ENCODE measurements at regions not wholly inside any gene's neighbourhood (a gene's known extent, or its start where the extent isn't known, plus 50 kb on each side); places are given as distances from the start of the nearest gene placed in this dataset.

- no peak for DNase-seq (ENCODE audit: low read depth)
Measured at GRCh38 chr9:28341913-28342312, 768.6 kb upstream of the C9orf72 start.

GRCh38 chr9:28342815-28343338 lies 769.6 kb upstream of the C9orf72 start:
- DNase-seq (ENCODE audit: low read depth): no peak

- no peak for DNase-seq (ENCODE audit: low read depth)
Measured at GRCh38 chr9:28363151-28363562, 789.9 kb upstream of the C9orf72 start.

- no peak for DNase-seq (ENCODE audit: low read depth)
Measured at GRCh38 chr9:28365020-28365640, 791.8 kb upstream of the C9orf72 start.

- DNase-seq (ENCODE audit: low read depth): no peak
Measured at GRCh38 chr9:28365728-28366127, 792.4 kb upstream of the C9orf72 start.

- no peak for DNase-seq (ENCODE audit: low read depth)
Measured at GRCh38 chr9:28378231-28378630, 805.0 kb upstream of the C9orf72 start.

GRCh38 chr9:28379082-28379481 lies 805.8 kb upstream of the C9orf72 start:
- DNase-seq (ENCODE audit: low read depth): no peak

GRCh38 chr9:28389411-28389810 lies 816.1 kb upstream of the C9orf72 start:
- DNase-seq (ENCODE audit: low read depth): no peak

- no peak for DNase-seq (ENCODE audit: low read depth)
Measured at GRCh38 chr9:28394774-28395173, 821.5 kb upstream of the C9orf72 start.

GRCh38 chr9:28396058-28396457 lies 822.8 kb upstream of the C9orf72 start:
- no peak for DNase-seq (ENCODE audit: low read depth)

GRCh38 chr9:28407351-28407750 lies 834.1 kb upstream of the C9orf72 start:
- no peak for DNase-seq (ENCODE audit: low read depth)

- no peak for DNase-seq (ENCODE audit: low read depth)
Measured at GRCh38 chr9:28409919-28410318, 836.6 kb upstream of the C9orf72 start.

GRCh38 chr9:28410411-28410810 lies 837.1 kb upstream of the C9orf72 start:
- DNase-seq (ENCODE audit: low read depth): no peak

- no peak for DNase-seq (ENCODE audit: low read depth)
Measured at GRCh38 chr9:28413471-28413870, 840.2 kb upstream of the C9orf72 start.

- no peak for DNase-seq (ENCODE audit: low read depth)
Measured at GRCh38 chr9:28423255-28423654, 850.0 kb upstream of the C9orf72 start.

- DNase-seq (ENCODE audit: low read depth): no peak
Measured at GRCh38 chr9:28435456-28435855, 862.2 kb upstream of the C9orf72 start.

GRCh38 chr9:28439688-28440087 lies 866.4 kb upstream of the C9orf72 start:
- no peak for DNase-seq (ENCODE audit: low read depth)

GRCh38 chr9:28443461-28443860 lies 870.2 kb upstream of the C9orf72 start:
- no peak for DNase-seq (ENCODE audit: low read depth)

GRCh38 chr9:28444637-28445036 lies 871.4 kb upstream of the C9orf72 start:
- DNase-seq (ENCODE audit: low read depth): no peak

- DNase-seq (ENCODE audit: low read depth): no peak
Measured at GRCh38 chr9:28445211-28445610, 871.9 kb upstream of the C9orf72 start.

- no peak for DNase-seq (ENCODE audit: low read depth)
Measured at GRCh38 chr9:28453918-28454317, 880.6 kb upstream of the C9orf72 start.

- DNase-seq (ENCODE audit: low read depth): no peak
Measured at GRCh38 chr9:28456861-28457260, 883.6 kb upstream of the C9orf72 start.

GRCh38 chr9:28464481-28465216 lies 891.4 kb upstream of the C9orf72 start:
- no peak for DNase-seq (ENCODE audit: low read depth)

- no peak for DNase-seq (ENCODE audit: low read depth)
Measured at GRCh38 chr9:28471261-28471660, 898.0 kb upstream of the C9orf72 start.
